GM10248 (cell line): ENCODE measurements at regions not wholly inside any gene's neighbourhood (a gene's known extent, or its start where the extent isn't known, plus 50 kb on each side); places are given as distances from the start of the nearest gene placed in this dataset.
"Not testable (repeated sequence)": the region's sequence is repeated elsewhere in the genome, so short reads cannot be mapped to it uniquely, and the experiment has no call there.

Experiments
- CTCF ChIA-PET: fragments of 300-600 bp; sonication (Branson Sonifier 250); formaldehyde crosslinking; extraction: SDS; loops from one replicate; lab custom pipeline; 2021; ENCODE audit warnings: antibody characterized with exemption; lab: Yijun Ruan, JAX
- POLR2A ChIA-PET: fragments of 350-650 bp; sonication (Branson Sonifier 250); formaldehyde crosslinking; extraction: SDS; loops from one replicate; lab custom pipeline; 2020; ENCODE audit warnings: antibody characterized with exemption; lab: Yijun Ruan, JAX
- DNase-seq: peaks from one replicate; pipeline ENCODE4 v3.0.0; 2012; ENCODE audit errors: extremely low spot score
- TF ChIP-seq, protein P1 (sequence below): IDR thresholded peaks from 2 replicates; pipeline ENCODE4 v1.5.1; 2012; ENCODE audit warnings: mild to moderate bottlenecking, low read depth; ENCODE audit errors: extremely low read depth, missing control alignments, control extremely low read depth

DNA sequence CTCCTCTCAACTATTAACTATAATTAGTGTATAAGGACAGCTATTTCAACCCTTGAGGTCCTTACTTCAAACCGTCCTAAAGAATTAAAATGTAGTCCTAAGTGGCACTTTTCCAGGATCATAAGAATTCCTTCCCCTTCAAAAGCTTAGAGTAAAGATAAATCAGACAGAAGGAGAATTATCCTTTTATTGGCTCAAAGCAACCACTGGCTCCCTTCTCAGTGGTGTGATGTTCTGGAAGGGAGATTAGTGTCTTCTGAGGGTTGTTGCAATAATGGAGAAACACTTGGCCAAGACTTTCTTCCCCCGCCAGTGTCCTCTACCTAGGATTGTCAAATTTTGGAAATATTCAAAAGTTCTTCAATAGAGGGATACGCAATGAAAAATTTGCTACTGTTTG is 89.1 kb upstream of the PLEKHG1 start:
- DNase-seq = no peak
- POLR2A ChIA-PET = no interaction called here
- CTCF ChIA-PET = interaction anchor here (1.0 kb wide), 1 partner anchor 11 kb away, joined by 3 read pairs; no protein-coding TSS in a partner anchor
- TF ChIP-seq, protein P1, sequence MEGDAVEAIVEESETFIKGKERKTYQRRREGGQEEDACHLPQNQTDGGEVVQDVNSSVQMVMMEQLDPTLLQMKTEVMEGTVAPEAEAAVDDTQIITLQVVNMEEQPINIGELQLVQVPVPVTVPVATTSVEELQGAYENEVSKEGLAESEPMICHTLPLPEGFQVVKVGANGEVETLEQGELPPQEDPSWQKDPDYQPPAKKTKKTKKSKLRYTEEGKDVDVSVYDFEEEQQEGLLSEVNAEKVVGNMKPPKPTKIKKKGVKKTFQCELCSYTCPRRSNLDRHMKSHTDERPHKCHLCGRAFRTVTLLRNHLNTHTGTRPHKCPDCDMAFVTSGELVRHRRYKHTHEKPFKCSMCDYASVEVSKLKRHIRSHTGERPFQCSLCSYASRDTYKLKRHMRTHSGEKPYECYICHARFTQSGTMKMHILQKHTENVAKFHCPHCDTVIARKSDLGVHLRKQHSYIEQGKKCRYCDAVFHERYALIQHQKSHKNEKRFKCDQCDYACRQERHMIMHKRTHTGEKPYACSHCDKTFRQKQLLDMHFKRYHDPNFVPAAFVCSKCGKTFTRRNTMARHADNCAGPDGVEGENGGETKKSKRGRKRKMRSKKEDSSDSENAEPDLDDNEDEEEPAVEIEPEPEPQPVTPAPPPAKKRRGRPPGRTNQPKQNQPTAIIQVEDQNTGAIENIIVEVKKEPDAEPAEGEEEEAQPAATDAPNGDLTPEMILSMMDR = no peak

DNA sequence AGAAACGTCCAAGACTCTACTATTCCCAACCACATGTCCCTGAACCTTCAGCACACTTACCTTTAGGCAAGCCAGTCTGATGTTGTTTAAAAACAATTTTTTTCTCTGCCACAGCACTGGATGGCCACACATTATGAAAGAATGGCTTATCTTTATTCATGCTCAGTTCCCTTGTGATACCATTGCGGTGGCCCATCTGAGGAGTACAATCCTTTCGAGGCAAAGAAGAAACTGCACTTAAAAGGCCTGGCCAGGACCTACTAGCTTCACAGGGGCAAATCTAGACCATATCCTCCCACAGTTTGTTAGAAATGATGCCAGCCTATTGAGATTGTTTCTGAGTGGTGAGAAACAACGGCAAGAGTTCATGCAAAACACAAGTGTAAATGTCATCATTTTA is 88.4 kb upstream of the PLEKHG1 start:
- TF ChIP-seq, protein P1 = no peak
- DNase-seq = no peak
- CTCF ChIA-PET = no interaction called here
- POLR2A ChIA-PET = no interaction called here

DNA sequence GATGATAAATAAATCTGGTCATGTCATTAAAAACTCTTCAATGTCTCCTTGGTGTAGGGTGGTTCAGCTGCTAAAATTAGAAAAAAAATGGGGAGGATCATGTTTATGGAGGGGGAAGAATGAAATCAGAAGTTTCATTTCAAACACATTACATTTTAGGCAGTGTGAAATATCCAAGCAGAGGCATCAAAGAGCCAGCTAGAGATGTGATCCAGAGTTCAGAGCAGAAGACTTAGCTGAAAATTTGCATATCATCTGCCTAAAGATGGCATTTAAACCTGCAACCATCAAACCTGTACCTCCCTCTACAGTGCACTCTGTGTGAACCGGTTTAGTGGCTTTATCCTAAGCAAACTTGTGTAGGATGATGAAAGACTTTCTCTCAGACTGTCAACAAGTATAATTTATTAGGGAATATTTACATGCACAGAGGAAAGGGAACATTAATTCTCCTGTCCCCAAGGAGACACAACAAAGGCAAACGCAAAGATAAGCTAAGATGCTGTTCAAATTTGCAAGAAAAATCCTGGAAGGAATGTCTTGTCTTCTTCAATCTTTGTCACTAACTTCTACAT is 84.8 kb upstream of the PLEKHG1 start:
- CTCF ChIA-PET = interaction anchor here (1.1 to 1.6 kb wide), 2 partner anchors 10 to 14 kb away, joined by 3 to 4 read pairs; no protein-coding TSS in a partner anchor
- POLR2A ChIA-PET = no interaction called here
- TF ChIP-seq, protein P1 = no peak
- DNase-seq = no peak

DNA sequence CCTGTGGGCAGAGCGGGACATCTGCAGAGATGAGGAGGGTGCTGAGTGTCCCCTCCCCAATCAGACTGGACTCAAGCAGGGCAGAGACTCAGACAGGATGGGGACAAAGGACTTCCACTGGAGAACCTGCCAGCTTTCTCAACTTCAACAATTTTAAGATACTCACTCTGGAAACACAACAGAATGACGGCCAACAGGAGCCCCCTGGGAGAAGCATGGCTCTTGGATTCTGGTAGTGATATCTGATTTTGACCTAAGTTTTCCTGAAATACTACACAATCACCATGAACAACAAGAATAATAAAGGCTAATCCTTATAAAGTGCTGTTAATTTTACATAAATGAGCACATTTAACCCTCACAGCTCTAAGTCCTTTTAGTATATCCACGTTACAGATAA is 83.5 kb upstream of the PLEKHG1 start:
- no peak for DNase-seq
- CTCF ChIA-PET = no interaction called here
- TF ChIP-seq, protein P1 = no peak
- POLR2A ChIA-PET = no interaction called here

DNA sequence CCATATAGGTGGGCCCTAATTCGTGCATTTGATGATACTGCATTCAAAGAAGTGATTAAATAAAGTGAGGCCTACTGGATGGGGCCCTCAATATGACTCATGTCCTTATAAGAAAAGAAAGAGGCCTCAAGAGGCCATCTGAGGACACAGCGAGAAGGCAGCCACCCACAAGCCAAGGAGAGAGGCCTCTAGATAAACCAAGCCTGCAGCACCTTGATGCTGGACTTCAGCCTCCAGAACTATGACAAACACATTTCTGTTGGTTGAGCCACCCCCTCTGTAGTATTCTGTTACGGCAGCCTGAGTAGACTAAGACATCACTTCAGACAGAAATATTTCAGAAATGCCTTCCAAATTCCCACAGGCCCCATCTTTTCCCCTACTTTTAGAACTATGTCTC is 82.5 kb upstream of the PLEKHG1 start:
- TF ChIP-seq, protein P1 = no peak
- ChIA-PET CTCF (no interaction called here), POLR2A (no interaction called here)
- DNase-seq = no peak

DNA sequence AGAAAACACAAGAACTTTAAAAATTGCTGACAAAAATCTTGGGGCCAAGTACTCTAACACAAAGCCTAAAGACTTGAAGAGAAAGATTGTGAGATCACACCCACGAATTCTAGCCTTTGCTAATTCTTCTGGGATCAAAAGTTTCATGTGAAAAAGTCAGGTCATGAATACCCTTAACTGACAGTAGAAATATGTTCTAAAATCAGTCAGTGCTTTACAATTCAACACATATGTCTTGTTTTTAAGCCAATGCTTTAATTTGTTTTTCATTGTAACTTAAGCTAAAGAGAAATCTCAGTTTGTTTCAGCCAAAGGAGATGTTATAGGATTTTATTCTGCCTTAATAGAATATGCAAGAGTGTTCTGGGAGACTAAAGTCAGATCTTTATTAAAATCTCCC is 78.2 kb upstream of the PLEKHG1 start:
- TF ChIP-seq, protein P1 = no peak
- POLR2A ChIA-PET = no interaction called here
- CTCF ChIA-PET = interaction anchor here (1.3 to 1.6 kb wide), 2 partner anchors 11 to 96 kb away, joined by 3 to 4 read pairs; no protein-coding TSS in a partner anchor
- no peak for DNase-seq

DNA sequence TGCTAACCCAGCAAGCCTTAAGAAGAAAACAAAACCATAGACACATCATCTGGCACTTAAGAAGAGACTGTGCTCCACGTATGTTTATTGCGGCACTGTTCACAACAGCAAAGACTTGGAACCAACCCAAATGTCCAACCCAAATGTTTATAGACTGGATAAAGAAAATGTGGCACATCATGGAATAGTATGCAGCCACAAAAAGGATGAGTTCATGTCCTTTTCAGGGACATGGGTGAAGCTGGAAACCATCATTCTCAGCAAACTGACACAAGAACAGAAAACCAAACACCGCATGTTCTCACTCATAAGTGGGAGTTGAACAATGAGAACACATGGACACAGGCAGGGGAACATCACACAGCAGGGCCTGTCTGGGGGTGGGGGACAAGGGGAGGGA is 76.5 kb upstream of the PLEKHG1 start:
- POLR2A ChIA-PET, DNase-seq, CTCF ChIA-PET: not testable (repeated sequence)
